Keratinocyte (primary cell): ENCODE measurements at regions not wholly inside any gene's neighbourhood (a gene's known extent, or its start where the extent isn't known, plus 50 kb on each side); places are given as distances from the start of the nearest gene placed in this dataset.

Experiments
- DNase-seq: peaks from one replicate; pipeline ENCODE4 v3.0.0-alpha.2; 2011; ENCODE audit warnings: low read depth, missing footprints, low spot score
- FAIRE-seq: peaks from 2 replicates; lab custom pipeline; 2011; peaks lifted over from hg19 to GRCh38; lab: Jason Lieb, UNC
- H2AFZ ChIP-seq: 2 replicates; pipeline ENCODE4 v1.6.0; 2012; ENCODE audit warnings: low read length, control low read depth, inconsistent platforms; ENCODE audit not compliant: control insufficient read depth
- H3K27ac ChIP-seq: 2 replicates; pipeline ENCODE4 v1.5.1; 2011; ENCODE audit warnings: low read length; ENCODE audit not compliant: control insufficient read depth, insufficient read depth
- H3K27me3 ChIP-seq: 3 replicates; pipeline ENCODE4 v1.6.0; 2011; ENCODE audit warnings: low read length; ENCODE audit not compliant: control insufficient read depth, insufficient read depth; ENCODE audit errors: extremely low read depth
- H3K36me3 ChIP-seq, 2 experiments: 2 replicates in 1 of 2; 3 replicates in 1 of 2; pipeline ENCODE4 v1.5.1; 2011; ENCODE audit warnings: low read length in 2 of 2, mild to moderate bottlenecking in 1 of 2; ENCODE audit not compliant: control insufficient read depth in 2 of 2, insufficient read depth in 2 of 2; ENCODE audit errors: extremely low read depth in 1 of 2
- H3K4me1 ChIP-seq: 3 replicates; pipeline ENCODE4 v1.5.1; 2011; ENCODE audit warnings: low read length; ENCODE audit not compliant: control insufficient read depth, insufficient read depth; ENCODE audit errors: extremely low read depth
- H3K4me2 ChIP-seq: 3 replicates; pipeline ENCODE4 v1.6.0; 2011; ENCODE audit warnings: low read depth, low read length; ENCODE audit not compliant: control insufficient read depth, insufficient read depth; ENCODE audit errors: extremely low read depth
- H3K4me3 ChIP-seq, 3 experiments: fragments of 200-600 bp in 1 of 3; sonication (generic) in 1 of 3; 2 replicates in 2 of 3; 3 replicates in 1 of 3; pipeline ENCODE4 v1.5.1; 2011 to 2016; ENCODE audit warnings: low read length in 3 of 3, mild to moderate bottlenecking in 3 of 3, control low read depth in 2 of 3, inconsistent platforms in 1 of 3, low read depth in 1 of 3, mixed read lengths in 1 of 3, mixed run types in 1 of 3, moderate library complexity in 1 of 3; ENCODE audit not compliant: control insufficient read depth in 2 of 3, insufficient read depth in 2 of 3; ENCODE audit errors: extremely low read depth in 1 of 3
- H3K79me2 ChIP-seq: 2 replicates; pipeline ENCODE4 v1.6.0; 2012; ENCODE audit warnings: low read length; ENCODE audit not compliant: control insufficient read depth, insufficient read depth
- H3K9ac ChIP-seq: 3 replicates; pipeline ENCODE4 v1.6.0; 2011; ENCODE audit warnings: low read length; ENCODE audit not compliant: control insufficient read depth, insufficient read depth; ENCODE audit errors: extremely low read depth
- H3K9me1 ChIP-seq: 3 replicates; pipeline ENCODE4 v1.6.0; 2011; ENCODE audit warnings: low read length; ENCODE audit not compliant: control insufficient read depth, insufficient read depth; ENCODE audit errors: extremely low read depth
- H3K9me3 ChIP-seq: 2 replicates; pipeline ENCODE4 v1.5.1; 2012; ENCODE audit warnings: low read depth, low read length; ENCODE audit not compliant: control insufficient read depth
- H4K20me1 ChIP-seq: 3 replicates; pipeline ENCODE4 v1.6.0; 2011; ENCODE audit warnings: low read length; ENCODE audit not compliant: control insufficient read depth, insufficient read depth; ENCODE audit errors: extremely low read depth
- EZH2 ChIP-seq: IDR thresholded peaks from one replicate; pipeline ENCODE4 v1.6.1; 2012; ENCODE audit warnings: inconsistent platforms, mild to moderate bottlenecking, low read length, moderate library complexity
- dilution Hi-C: fragments of 300-500 bp; cut with MboI; formaldehyde crosslinking; loops from one replicate; pipeline ENCODE4 v1.7.0; 2020; ENCODE audit warnings: low sequenced_read_pairs; ENCODE audit not compliant: extremely low pct_ligation_motif_present
- TF ChIP-seq, protein P1 (sequence below), 3 experiments: IDR thresholded peaks in 1 of 3; conservative IDR thresholded peaks in 1 of 3; optimal IDR thresholded peaks in 1 of 3; 2 replicates in 2 of 3; 3 replicates in 1 of 3; pipeline versions ENCODE3 to v1.5.1; 2011; ENCODE audit warnings: low read length in 3 of 3, mild to moderate bottlenecking in 3 of 3, moderate library complexity in 2 of 3, control low read depth in 1 of 3, inconsistent platforms in 1 of 3; ENCODE audit not compliant: insufficient read depth in 2 of 3; ENCODE audit errors: extremely low read depth in 1 of 3

DNA sequence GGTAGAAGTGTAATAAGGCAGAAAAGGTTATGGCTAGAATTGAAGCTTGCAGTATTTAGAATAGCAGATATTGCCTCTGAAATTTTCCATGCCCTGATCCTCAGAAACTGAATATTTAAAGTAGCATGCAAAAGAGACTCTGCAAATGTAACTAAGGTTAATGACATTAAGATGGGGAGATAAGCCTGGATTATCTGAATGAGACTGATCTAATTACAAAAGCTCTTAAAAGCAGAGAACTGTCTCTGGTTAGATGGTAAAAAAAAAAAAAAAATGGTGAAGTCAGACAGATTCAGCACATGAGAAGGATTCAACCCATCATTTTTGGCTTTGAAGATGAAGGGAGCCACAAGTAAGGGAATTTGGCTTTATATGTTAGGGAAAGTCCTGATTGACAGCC lies 503.7 kb upstream of the IRAK1BP1 start:
- H3K9ac ChIP-seq = no peak overlapping the region
- no peaks in the 10 kb centered on the region for H3K36me3 ChIP-seq
- no peaks in the 10 kb centered on the region for H3K27me3 ChIP-seq
- no peak overlapping the region for H3K4me2 ChIP-seq
- no peaks in the 10 kb centered on the region for H3K9me1 ChIP-seq
- no peak overlapping the region for H3K27ac ChIP-seq
- dilution Hi-C loops = no loop called here
- H3K4me1 ChIP-seq = no peaks in the 10 kb centered on the region
- DNase-seq = no peak
- no peaks in the 10 kb centered on the region for H3K79me2 ChIP-seq
- no peak overlapping the region for H2AFZ ChIP-seq
- TF ChIP-seq, protein P1, sequence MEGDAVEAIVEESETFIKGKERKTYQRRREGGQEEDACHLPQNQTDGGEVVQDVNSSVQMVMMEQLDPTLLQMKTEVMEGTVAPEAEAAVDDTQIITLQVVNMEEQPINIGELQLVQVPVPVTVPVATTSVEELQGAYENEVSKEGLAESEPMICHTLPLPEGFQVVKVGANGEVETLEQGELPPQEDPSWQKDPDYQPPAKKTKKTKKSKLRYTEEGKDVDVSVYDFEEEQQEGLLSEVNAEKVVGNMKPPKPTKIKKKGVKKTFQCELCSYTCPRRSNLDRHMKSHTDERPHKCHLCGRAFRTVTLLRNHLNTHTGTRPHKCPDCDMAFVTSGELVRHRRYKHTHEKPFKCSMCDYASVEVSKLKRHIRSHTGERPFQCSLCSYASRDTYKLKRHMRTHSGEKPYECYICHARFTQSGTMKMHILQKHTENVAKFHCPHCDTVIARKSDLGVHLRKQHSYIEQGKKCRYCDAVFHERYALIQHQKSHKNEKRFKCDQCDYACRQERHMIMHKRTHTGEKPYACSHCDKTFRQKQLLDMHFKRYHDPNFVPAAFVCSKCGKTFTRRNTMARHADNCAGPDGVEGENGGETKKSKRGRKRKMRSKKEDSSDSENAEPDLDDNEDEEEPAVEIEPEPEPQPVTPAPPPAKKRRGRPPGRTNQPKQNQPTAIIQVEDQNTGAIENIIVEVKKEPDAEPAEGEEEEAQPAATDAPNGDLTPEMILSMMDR (optimal IDR thresholded peaks at IDR 0.05 in 1 of 3, IDR thresholded peaks at IDR 0.05 in 1 of 3, conservative IDR thresholded peaks at IDR 0.05 in 1 of 3; ENCODE audit: extremely low read depth in 1 of 3, insufficient read depth in 2 of 3, low read length in 3 of 3) = no peak
- no peak for TF ChIP-seq EZH2
- FAIRE-seq = no peak
- H4K20me1 ChIP-seq = no peaks in the 10 kb centered on the region
- no peaks in the 10 kb centered on the region for H3K9me3 ChIP-seq
- H3K4me3 ChIP-seq = no peak overlapping the region

DNA sequence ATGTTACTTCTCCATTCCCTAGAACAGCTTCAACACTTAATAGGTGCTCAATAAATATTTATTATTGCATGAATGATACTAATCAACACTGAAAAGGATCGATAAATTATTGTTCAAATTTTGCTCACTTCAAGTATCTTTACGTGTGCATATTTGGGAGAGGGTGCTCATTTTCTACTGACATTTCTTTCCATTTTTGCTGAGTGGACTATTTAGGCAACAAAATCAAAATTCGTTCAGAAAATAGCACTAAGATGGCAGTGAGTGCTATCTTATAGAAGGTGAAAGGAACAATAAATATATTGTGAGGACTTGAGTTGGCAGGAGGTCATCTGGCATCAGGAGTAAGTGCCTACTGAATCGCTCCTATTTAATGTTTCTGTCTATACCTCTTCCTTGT lies 501.9 kb upstream of the IRAK1BP1 start:
- Histone ChIP-seq H2AFZ (no peak overlapping the region), H4K20me1 (no peaks in the 10 kb centered on the region), H3K27ac (no peak overlapping the region), H3K36me3 (no peaks in the 10 kb centered on the region), H3K79me2 (no peaks in the 10 kb centered on the region), H3K4me2 (no peak overlapping the region), H3K4me1 (no peaks in the 10 kb centered on the region), H3K27me3 (no peaks in the 10 kb centered on the region), H3K9me1 (no peaks in the 10 kb centered on the region), H3K9me3 (no peaks in the 10 kb centered on the region), H3K4me3 (no peak overlapping the region), H3K9ac (no peak overlapping the region)
- no peak for FAIRE-seq
- DNase-seq = no peak
- dilution Hi-C loops = no loop called here
- TF ChIP-seq EZH2 = no peak
- TF ChIP-seq, protein P1 (optimal IDR thresholded peaks at IDR 0.05 in 1 of 3, IDR thresholded peaks at IDR 0.05 in 1 of 3, conservative IDR thresholded peaks at IDR 0.05 in 1 of 3; ENCODE audit: extremely low read depth in 1 of 3, insufficient read depth in 2 of 3, low read length in 3 of 3) = no peak
